ENCODE measurements at regions not wholly inside any gene's neighbourhood (a gene's known extent, or its start where the extent isn't known, plus 50 kb on each side); places are given as distances from the start of the nearest gene placed in this dataset.

- TF ChIP-seq, protein P1, sequence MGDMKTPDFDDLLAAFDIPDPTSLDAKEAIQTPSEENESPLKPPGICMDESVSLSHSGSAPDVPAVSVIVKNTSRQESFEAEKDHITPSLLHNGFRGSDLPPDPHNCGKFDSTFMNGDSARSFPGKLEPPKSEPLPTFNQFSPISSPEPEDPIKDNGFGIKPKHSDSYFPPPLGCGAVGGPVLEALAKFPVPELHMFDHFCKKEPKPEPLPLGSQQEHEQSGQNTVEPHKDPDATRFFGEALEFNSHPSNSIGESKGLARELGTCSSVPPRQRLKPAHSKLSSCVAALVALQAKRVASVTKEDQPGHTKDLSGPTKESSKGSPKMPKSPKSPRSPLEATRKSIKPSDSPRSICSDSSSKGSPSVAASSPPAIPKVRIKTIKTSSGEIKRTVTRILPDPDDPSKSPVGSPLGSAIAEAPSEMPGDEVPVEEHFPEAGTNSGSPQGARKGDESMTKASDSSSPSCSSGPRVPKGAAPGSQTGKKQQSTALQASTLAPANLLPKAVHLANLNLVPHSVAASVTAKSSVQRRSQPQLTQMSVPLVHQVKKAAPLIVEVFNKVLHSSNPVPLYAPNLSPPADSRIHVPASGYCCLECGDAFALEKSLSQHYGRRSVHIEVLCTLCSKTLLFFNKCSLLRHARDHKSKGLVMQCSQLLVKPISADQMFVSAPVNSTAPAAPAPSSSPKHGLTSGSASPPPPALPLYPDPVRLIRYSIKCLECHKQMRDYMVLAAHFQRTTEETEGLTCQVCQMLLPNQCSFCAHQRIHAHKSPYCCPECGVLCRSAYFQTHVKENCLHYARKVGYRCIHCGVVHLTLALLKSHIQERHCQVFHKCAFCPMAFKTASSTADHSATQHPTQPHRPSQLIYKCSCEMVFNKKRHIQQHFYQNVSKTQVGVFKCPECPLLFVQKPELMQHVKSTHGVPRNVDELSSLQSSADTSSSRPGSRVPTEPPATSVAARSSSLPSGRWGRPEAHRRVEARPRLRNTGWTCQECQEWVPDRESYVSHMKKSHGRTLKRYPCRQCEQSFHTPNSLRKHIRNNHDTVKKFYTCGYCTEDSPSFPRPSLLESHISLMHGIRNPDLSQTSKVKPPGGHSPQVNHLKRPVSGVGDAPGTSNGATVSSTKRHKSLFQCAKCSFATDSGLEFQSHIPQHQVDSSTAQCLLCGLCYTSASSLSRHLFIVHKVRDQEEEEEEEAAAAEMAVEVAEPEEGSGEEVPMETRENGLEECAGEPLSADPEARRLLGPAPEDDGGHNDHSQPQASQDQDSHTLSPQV (IDR thresholded peaks at IDR 0.05) = no peak
- TF ChIP-seq SREBF2 (CRISPR knock-in tag; IDR thresholded peaks at IDR 0.05) (no peak), TRIM24 (IDR thresholded peaks at IDR 0.05) (no peak)
Observed at GRCh38 chr12:60568914-60569313, 973.1 kb downstream of the SLC16A7 start (continued).

DNA sequence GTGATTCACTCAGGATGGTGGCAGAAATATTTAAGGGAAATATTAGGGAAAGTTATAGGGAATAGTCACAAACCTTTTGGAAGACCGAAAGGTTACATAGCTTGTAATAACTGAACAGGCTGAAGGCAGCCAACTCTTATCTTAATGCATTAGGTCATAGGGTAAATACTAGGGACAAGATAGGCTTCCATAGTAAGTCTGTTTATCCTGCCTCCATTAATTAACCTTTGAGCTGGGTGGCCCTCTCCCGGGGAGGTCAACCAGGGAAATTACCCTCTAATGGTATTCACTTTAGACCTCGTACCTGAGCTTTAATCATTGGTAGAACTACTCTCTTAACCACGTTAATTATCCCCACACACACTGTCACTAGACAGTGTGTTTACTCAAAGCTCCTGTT, 981.8 kb downstream of the SLC16A7 start:
- H4K20me1 ChIP-seq (replicated peaks; ENCODE audit: control insufficient read depth, insufficient read depth, low read length) = no peaks in the 10 kb centered on the region
- no TSS peak for BruUV-seq (replicated peaks)
- H3K4me1 ChIP-seq (replicated peaks in 1 of 2; ENCODE audit: control insufficient read depth in 2 of 2, insufficient read depth in 2 of 2, low read length in 2 of 2) = no peaks in the 10 kb centered on the region
- H3K79me2 ChIP-seq (ENCODE audit: control insufficient read depth, insufficient read depth, low read length) = no peaks in the 10 kb centered on the region
- H3K9me3 ChIP-seq (replicated peaks; ENCODE audit: control insufficient read depth, insufficient read depth, low read depth, low read length) = 0 out of 2 replicates have a peak, but pooled peaks cover 2% of the 10 kb centered on the region
- in situ Hi-C loops (cut with MboI) = no loop called here
- no peak overlapping the region for H3K4me2 ChIP-seq (ENCODE audit: insufficient read depth, low read length)
- intact Hi-C loops (cut with micrococcal nuclease) = no loop called here
- no peak overlapping the region for H3K9ac ChIP-seq (ENCODE audit: insufficient read depth in 1 of 2, low read depth in 2 of 2, low read length in 2 of 2)
- ChIA-PET POLR2A (no interaction called here), CTCF (ENCODE audit: low intra/inter-chr PET ratio) (no interaction called here)
- no peak for ATAC-seq
- no peak overlapping the region for H3K27ac ChIP-seq (ENCODE audit: extremely low read depth, low read depth, low read length)
- DNase-seq (ENCODE audit: extremely low read depth in 1 of 4, low spot score in 3 of 4) = no peak
- no peaks in the 10 kb centered on the region for H3K36me3 ChIP-seq (ENCODE audit: control insufficient read depth, insufficient read depth, low read length)
- no peak overlapping the region for H2AFZ ChIP-seq (ENCODE audit: low read depth, low read length)
- WGBS (ENCODE audit: insufficient coverage, low coverage, missing lambda C conversion rate) = 2% methylated on average over 4 of the region's 4 CpGs
- no peak overlapping the region for H3K4me3 ChIP-seq
- no peaks in the 10 kb centered on the region for H3K9me1 ChIP-seq (ENCODE audit: control insufficient read depth, insufficient read depth, low read length)
- H3K27me3 ChIP-seq (ENCODE audit: control insufficient read depth in 2 of 2, insufficient read depth in 2 of 2, low read length in 2 of 2) = no peaks in the 10 kb centered on the region
- FAIRE-seq = no peak
- no peak for TF ChIP-seq SRSF9 (IDR thresholded peaks at IDR 0.05; ENCODE audit: borderline replicate concordance, low read depth, low read length)
- TF ChIP-seq HDAC6 (IDR thresholded peaks at IDR 0.05; ENCODE audit: low read depth, low read length) = no peak
- TF ChIP-seq MAFK (IDR thresholded peaks at IDR 0.05; ENCODE audit: low read length) = no peak
- no peak for TF ChIP-seq TSHZ1 (CRISPR knock-in tag; IDR thresholded peaks at IDR 0.05)
- no peak for TF ChIP-seq ZFP91 (CRISPR knock-in tag; IDR thresholded peaks at IDR 0.05)
- TF ChIP-seq C11orf30 (IDR thresholded peaks at IDR 0.05; ENCODE audit: low read depth) = no peak
- no peak for TF ChIP-seq MAX (CRISPR knock-in tag; IDR thresholded peaks at IDR 0.05)
- no peak for TF ChIP-seq CCNT2 (IDR thresholded peaks at IDR 0.05; ENCODE audit: borderline replicate concordance, extremely low read depth, insufficient read length, low read depth, low read length)

Data from K562 (cell line).